ENCODE measurements at regions not wholly inside any gene's neighbourhood (a gene's known extent, or its start where the extent isn't known, plus 50 kb on each side); places are given as distances from the start of the nearest gene placed in this dataset.

DNA sequence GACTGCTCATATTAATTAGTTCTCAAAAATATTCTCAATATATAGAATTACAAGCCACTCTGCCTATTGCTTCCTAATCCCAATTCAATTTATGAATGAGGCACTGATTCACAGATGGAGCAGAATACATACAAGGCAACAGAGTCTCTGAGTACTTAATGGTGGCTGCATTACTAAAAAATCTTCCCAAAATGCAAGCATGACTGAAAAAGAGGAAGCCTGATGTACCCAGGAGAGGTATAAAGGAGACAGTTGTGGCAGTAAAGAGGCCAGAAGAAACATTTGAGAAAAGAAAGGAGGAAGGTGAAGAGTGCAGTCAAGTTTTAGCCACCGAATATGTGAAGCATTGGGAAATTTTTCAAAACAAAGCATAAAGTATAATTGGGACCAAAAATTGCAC, 163.2 kb upstream of the INTU start:
- TF ChIP-seq, protein P1, sequence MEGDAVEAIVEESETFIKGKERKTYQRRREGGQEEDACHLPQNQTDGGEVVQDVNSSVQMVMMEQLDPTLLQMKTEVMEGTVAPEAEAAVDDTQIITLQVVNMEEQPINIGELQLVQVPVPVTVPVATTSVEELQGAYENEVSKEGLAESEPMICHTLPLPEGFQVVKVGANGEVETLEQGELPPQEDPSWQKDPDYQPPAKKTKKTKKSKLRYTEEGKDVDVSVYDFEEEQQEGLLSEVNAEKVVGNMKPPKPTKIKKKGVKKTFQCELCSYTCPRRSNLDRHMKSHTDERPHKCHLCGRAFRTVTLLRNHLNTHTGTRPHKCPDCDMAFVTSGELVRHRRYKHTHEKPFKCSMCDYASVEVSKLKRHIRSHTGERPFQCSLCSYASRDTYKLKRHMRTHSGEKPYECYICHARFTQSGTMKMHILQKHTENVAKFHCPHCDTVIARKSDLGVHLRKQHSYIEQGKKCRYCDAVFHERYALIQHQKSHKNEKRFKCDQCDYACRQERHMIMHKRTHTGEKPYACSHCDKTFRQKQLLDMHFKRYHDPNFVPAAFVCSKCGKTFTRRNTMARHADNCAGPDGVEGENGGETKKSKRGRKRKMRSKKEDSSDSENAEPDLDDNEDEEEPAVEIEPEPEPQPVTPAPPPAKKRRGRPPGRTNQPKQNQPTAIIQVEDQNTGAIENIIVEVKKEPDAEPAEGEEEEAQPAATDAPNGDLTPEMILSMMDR (IDR thresholded peaks at IDR 0.05) = no peak
- no peak for TF ChIP-seq POLR2A (IDR thresholded peaks at IDR 0.05)

Data from Peyer's patch (tissue), 4 donors.